H1 (cell line): ENCODE measurements at regions not wholly inside any gene's neighbourhood (a gene's known extent, or its start where the extent isn't known, plus 50 kb on each side); places are given as distances from the start of the nearest gene placed in this dataset.

ENCODE experiments used
- CTCF ChIA-PET: fragments of 300-600 bp; sonication (Branson Sonifier 250); formaldehyde crosslinking; loops from one replicate; lab custom pipeline; 2021; ENCODE audit not compliant: partially characterized antibody; lab: Charles Lee
- POLR2A ChIA-PET: fragments of 300-600 bp; sonication (Branson Sonifier 250); formaldehyde crosslinking; loops from one replicate; lab custom pipeline; 2021; ENCODE audit warnings: inconsistent platforms; ENCODE audit not compliant: partially characterized antibody; lab: Charles Lee
- DNase-seq, 2 experiments: peaks; one replicate each; pipeline versions ENCODE4 v3.0.0 to v3.0.0-alpha.2; 2010 to 2022; ENCODE audit warnings: low spot score in 2 of 2, low read depth in 1 of 2, mixed read lengths in 1 of 2
- FAIRE-seq: peaks from 2 replicates; lab custom pipeline; 2011; peaks lifted over from hg19 to GRCh38; lab: Jason Lieb, UNC
- H2AFZ ChIP-seq: 2 replicates; pipeline ENCODE4 v1.8.1; 2012; ENCODE audit warnings: low read length, inconsistent platforms
- H2AK5ac ChIP-seq: 2 replicates; pipeline ENCODE4 v1.6.1; 2013; ENCODE audit warnings: low read depth, low read length
- H2BK120ac ChIP-seq: replicated peaks from 2 replicates; pipeline ENCODE3; 2013; ENCODE audit warnings: low read depth, low read length, inconsistent platforms
- H2BK12ac ChIP-seq: 2 replicates; pipeline ENCODE4 v1.6.1; 2013; ENCODE audit warnings: low read depth, low read length
- H2BK15ac ChIP-seq: 2 replicates; pipeline ENCODE4 v1.6.1; 2013; ENCODE audit warnings: low read length
- H2BK20ac ChIP-seq: 2 replicates; pipeline ENCODE4 v1.6.1; 2013; ENCODE audit warnings: low read length
- H2BK5ac ChIP-seq: 2 replicates; pipeline ENCODE4 v1.6.1; 2013; ENCODE audit warnings: low read depth, low read length
- H3K14ac ChIP-seq: 2 replicates; pipeline ENCODE4 v1.6.1; 2013; ENCODE audit warnings: inconsistent platforms; ENCODE audit not compliant: insufficient read length
- H3K18ac ChIP-seq: 2 replicates; pipeline ENCODE4 v1.6.1; 2013; ENCODE audit warnings: low read length; ENCODE audit errors: extremely low read depth
- H3K23ac ChIP-seq: 2 replicates; pipeline ENCODE4 v1.6.1; 2013; ENCODE audit warnings: inconsistent platforms; ENCODE audit not compliant: insufficient read length
- H3K23me2 ChIP-seq: 2 replicates; pipeline ENCODE4 v1.6.1; 2013; ENCODE audit warnings: low read depth, low read length
- H3K27ac ChIP-seq: 2 replicates; pipeline ENCODE4 v1.6.1; 2011; ENCODE audit warnings: low read depth, low read length, inconsistent platforms
- H3K27me3 ChIP-seq, 4 experiments: replicated peaks in 1 of 4; 1 replicate in 1 of 4; 2 replicates in 3 of 4; pipeline versions ENCODE4 v1.6.1 to v1.8.1; 2011 to 2013; ENCODE audit warnings: low read length in 3 of 4, mild to moderate bottlenecking in 3 of 4, inconsistent platforms in 2 of 4, mixed read lengths in 2 of 4, moderate library complexity in 1 of 4; ENCODE audit not compliant: control insufficient read depth in 3 of 4, insufficient read depth in 3 of 4; ENCODE audit errors: extremely low read depth in 1 of 4
- H3K36me3 ChIP-seq, 4 experiments: 2 replicates each; pipeline versions ENCODE4 v1.6.1 to v1.8.1; 2011 to 2013; ENCODE audit warnings: mild to moderate bottlenecking in 4 of 4, low read length in 3 of 4, moderate library complexity in 2 of 4, control low read depth in 1 of 4, inconsistent platforms in 1 of 4; ENCODE audit not compliant: insufficient read depth in 4 of 4, control insufficient read depth in 2 of 4
- H3K4ac ChIP-seq: replicated peaks from 2 replicates; pipeline ENCODE3; 2013; ENCODE audit warnings: low read length, low read depth, mixed read lengths, inconsistent platforms; ENCODE audit not compliant: insufficient read length
- H3K4me1 ChIP-seq, 4 experiments: replicated peaks in 1 of 4; 1 replicate in 1 of 4; 2 replicates in 3 of 4; pipeline versions ENCODE4 v1.6.1 to v1.8.1; 2011 to 2013; ENCODE audit warnings: low read length in 3 of 4, inconsistent platforms in 2 of 4, mixed read lengths in 1 of 4; ENCODE audit not compliant: insufficient read depth in 4 of 4, control insufficient read depth in 3 of 4
- H3K4me2 ChIP-seq, 2 experiments: 2 replicates each; pipeline versions ENCODE4 v1.6.1 to v1.8.1; 2011 to 2013; ENCODE audit warnings: low read depth in 2 of 2, low read length in 2 of 2, control low read depth in 1 of 2, inconsistent platforms in 1 of 2, mild to moderate bottlenecking in 1 of 2; ENCODE audit not compliant: insufficient read depth in 1 of 2
- H3K4me3 ChIP-seq, 4 experiments: fragments of 200-600, 300-600 bp in 1 of 4; sonication (generic), shearing (Covaris generic), sonication (Bioruptor Twin) in 1 of 4; 2 replicates each; pipeline versions ENCODE4 v1.5.1 to v1.8.1; 2011 to 2016; ENCODE audit warnings: low read length in 4 of 4, low read depth in 3 of 4, control low read depth in 2 of 4, inconsistent platforms in 2 of 4, mild to moderate bottlenecking in 2 of 4, mixed read lengths in 1 of 4, moderate library complexity in 1 of 4; ENCODE audit not compliant: insufficient read depth in 2 of 4; ENCODE audit errors: extremely low read depth in 1 of 4
- H3K56ac ChIP-seq: replicated peaks from 2 replicates; pipeline ENCODE3; 2013; ENCODE audit warnings: low read depth, mild to moderate bottlenecking, mixed read lengths, low read length, inconsistent platforms; ENCODE audit not compliant: insufficient read length
- H3K79me1 ChIP-seq: 2 replicates; pipeline ENCODE4 v1.6.1; 2013; ENCODE audit warnings: low read depth, low read length, control low read depth
- H3K79me2 ChIP-seq, 2 experiments: 2 replicates each; pipeline versions ENCODE4 v1.6.1 to v1.8.1; 2012 to 2013; ENCODE audit warnings: low read length in 2 of 2, mild to moderate bottlenecking in 2 of 2, inconsistent platforms in 1 of 2; ENCODE audit not compliant: insufficient read depth in 2 of 2, control insufficient read depth in 1 of 2
- H3K9ac ChIP-seq, 4 experiments: replicated peaks in 1 of 4; 1 replicate in 1 of 4; 2 replicates in 3 of 4; pipeline versions ENCODE4 v1.6.1 to v1.8.1; 2011 to 2013; ENCODE audit warnings: low read depth in 3 of 4, low read length in 3 of 4, control low read depth in 2 of 4, mild to moderate bottlenecking in 2 of 4, moderate library complexity in 2 of 4, inconsistent platforms in 1 of 4; ENCODE audit errors: extremely low read depth in 1 of 4
- H3K9me3 ChIP-seq, 2 experiments: 2 replicates each; pipeline versions ENCODE4 v1.6.1 to v1.8.1; 2012 to 2013; ENCODE audit warnings: mild to moderate bottlenecking in 2 of 2, moderate library complexity in 2 of 2, control low read depth in 1 of 2, inconsistent platforms in 1 of 2, low read depth in 1 of 2, low read length in 1 of 2, mixed read lengths in 1 of 2; ENCODE audit not compliant: insufficient read depth in 2 of 2
- H4K20me1 ChIP-seq, 2 experiments: replicated peaks in 1 of 2; 2 replicates each; pipeline versions ENCODE3 to v1.8.1; 2011 to 2013; ENCODE audit warnings: inconsistent platforms in 2 of 2, low read length in 2 of 2, mild to moderate bottlenecking in 1 of 2; ENCODE audit not compliant: insufficient read depth in 2 of 2, control insufficient read depth in 1 of 2
- H4K5ac ChIP-seq: 2 replicates; pipeline ENCODE4 v1.6.1; 2013; ENCODE audit warnings: low read length, low read depth, mixed read lengths, inconsistent platforms; ENCODE audit not compliant: insufficient read length
- H4K8ac ChIP-seq: 2 replicates; pipeline ENCODE4 v1.8.0; 2013; ENCODE audit warnings: mild to moderate bottlenecking, moderate library complexity, low read length, inconsistent platforms; ENCODE audit not compliant: insufficient read depth; ENCODE audit errors: extremely low read depth
- H4K91ac ChIP-seq: replicated peaks from 2 replicates; pipeline ENCODE3; 2013; ENCODE audit warnings: low read length, mixed read lengths, inconsistent platforms; ENCODE audit not compliant: insufficient read length
- BACH1 ChIP-seq: IDR thresholded peaks from 2 replicates; pipeline ENCODE4 v1.6.1; 2012; ENCODE audit warnings: low read length, improper control_type of control experiment
- CBX8 ChIP-seq: fragments of 300-800, 300-1000 bp; sonication (generic); IDR thresholded peaks from 2 replicates; pipeline ENCODE4 v1.7.1; 2016; ENCODE audit warnings: low read depth, low read length, borderline replicate concordance
- CREB1 ChIP-seq: IDR thresholded peaks from 2 replicates; pipeline ENCODE4 v1.6.1; 2012; ENCODE audit warnings: inconsistent platforms
- NANOG ChIP-seq: IDR thresholded peaks from 2 replicates; pipeline ENCODE4 v1.6.1; 2011; ENCODE audit warnings: low read length, low read depth, mild to moderate bottlenecking, inconsistent platforms; ENCODE audit not compliant: insufficient read depth, poor library complexity, severe bottlenecking
- TAF7 ChIP-seq: optimal IDR thresholded peaks from 2 replicates; pipeline ENCODE3; 2011; ENCODE audit warnings: low read depth, mild to moderate bottlenecking, inconsistent platforms, low read length, moderate library complexity, borderline replicate concordance
- WGBS, 2 experiments: shearing (Covaris generic) in 1 of 2; methylation state at CpG; one replicate each; pipeline versions ENCODE4 v1.1.6 to v1.1.7; 2013 to 2015; ENCODE audit warnings: low lambda C conversion rate in 2 of 2, mixed read lengths in 2 of 2, inconsistent platforms in 1 of 2, low coverage in 1 of 2, missing lambda C conversion rate in 1 of 2; ENCODE audit not compliant: insufficient replicate concordance in 2 of 2, insufficient coverage in 1 of 2, insufficient read length in 1 of 2; ENCODE audit errors: extremely low coverage in 1 of 2, missing lambda C conversion rate in 1 of 2; 5-methylcytosine and 5-hydroxymethylcytosine counted together

- H3K9ac ChIP-seq: no peak overlapping the region
- no peaks in the 10 kb centered on the region for H3K79me2 ChIP-seq
- FAIRE-seq: no peak
- no peaks in the 10 kb centered on the region for H3K9me3 ChIP-seq
- no peak overlapping the region for H3K14ac ChIP-seq
- no peak overlapping the region for H3K23ac ChIP-seq
- no peak overlapping the region for H4K91ac ChIP-seq
- no peak overlapping the region for H4K5ac ChIP-seq
- no peak overlapping the region for H3K4me2 ChIP-seq
- H3K27ac ChIP-seq: no peak overlapping the region
- H2BK5ac ChIP-seq: no peak overlapping the region
- no peaks in the 10 kb centered on the region for H3K27me3 ChIP-seq
- CTCF ChIA-PET: no interaction called here
- H2AFZ ChIP-seq: no peak overlapping the region
- no peaks in the 10 kb centered on the region for H3K4me1 ChIP-seq
- 84% methylated on average over 3 of the region's 3 CpGs; no CpG with 5 or more reads in 1 of the 2 experiments for WGBS, 2 experiments
- no peak for DNase-seq
- H2AK5ac ChIP-seq: no peak overlapping the region
- H2BK15ac ChIP-seq: no peak overlapping the region
- H3K56ac ChIP-seq: no peak overlapping the region
- H2BK120ac ChIP-seq: no peak overlapping the region
- no peak overlapping the region for H3K4ac ChIP-seq
- H2BK20ac ChIP-seq: no peak overlapping the region
- H3K18ac ChIP-seq: no peak overlapping the region
- TF ChIP-seq CBX8 (no peak), BACH1 (no peak), NANOG (no peak), CREB1 (no peak), TAF7 (no peak)
- no peaks in the 10 kb centered on the region for H3K23me2 ChIP-seq
- no peaks in the 10 kb centered on the region for H4K20me1 ChIP-seq
- H3K36me3 ChIP-seq: no peaks in the 10 kb centered on the region
- no peak overlapping the region for H3K4me3 ChIP-seq
- POLR2A ChIA-PET: no interaction called here
- H4K8ac ChIP-seq: no peak overlapping the region
- H2BK12ac ChIP-seq: no peak overlapping the region
- H3K79me1 ChIP-seq: no peaks in the 10 kb centered on the region
Measured at GRCh38 chrX:22542641-22543040, 269.9 kb downstream of the CBLL2 start.
